ENCODE measurements at regions not wholly inside any gene's neighbourhood (a gene's known extent, or its start where the extent isn't known, plus 50 kb on each side); places are given as distances from the start of the nearest gene placed in this dataset.

GRCh38 chr2:172204762-172205161 lies 102.1 kb upstream of the DLX2 start:
- no peak for DNase-seq

DNA sequence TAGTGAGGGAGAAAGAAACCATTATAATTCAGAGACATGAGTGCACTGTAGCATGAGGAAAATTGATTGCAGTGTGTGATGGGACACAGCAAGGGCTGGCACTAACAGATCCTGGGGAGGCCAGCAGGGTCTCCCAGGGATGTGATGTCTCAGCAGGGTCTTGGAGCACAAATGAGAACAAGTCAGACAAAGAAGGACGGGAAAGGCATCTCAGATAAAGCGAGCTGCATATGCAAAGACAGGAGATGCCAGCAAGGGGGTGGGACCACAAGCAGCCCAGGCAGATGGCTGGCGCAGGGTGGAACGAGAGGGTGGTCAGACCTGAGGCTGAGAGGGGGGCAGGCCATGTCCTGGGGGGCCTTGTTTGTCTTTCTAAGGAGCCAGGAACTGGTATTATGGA lies 102.6 kb upstream of the DLX2 start:
- DNase-seq: no peak

- no peak for DNase-seq
These were observed 105.2 kb upstream of the DLX2 start for GRCh38 chr2:172207911-172208310.

GRCh38 chr2:172208791-172209325 lies 106.2 kb upstream of the DLX2 start:
- DNase-seq: no peak

DNA sequence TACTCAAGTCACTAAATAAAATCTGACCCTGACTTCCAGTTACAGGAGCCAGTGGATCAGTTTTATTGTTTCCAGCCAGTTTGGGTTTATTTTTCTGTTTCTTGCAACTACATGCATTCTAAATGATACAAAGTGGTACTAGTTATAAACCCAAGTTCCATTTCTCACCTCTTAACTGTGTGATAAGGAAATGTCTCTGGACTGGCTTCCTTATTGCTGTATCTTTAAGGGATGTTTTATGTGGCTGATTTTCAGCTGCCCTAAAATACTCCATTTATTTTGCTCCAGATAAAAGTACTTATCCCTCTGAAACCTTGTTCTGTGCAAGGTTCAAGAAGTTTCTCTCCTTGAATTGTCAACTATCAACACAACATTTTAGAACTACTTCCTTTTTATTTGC lies 107.9 kb upstream of the DLX2 start:
- DNase-seq: no peak

- no peak for DNase-seq
These were observed 108.8 kb upstream of the DLX2 start for GRCh38 chr2:172211512-172211911.

GRCh38 chr2:172213116-172213860 lies 110.6 kb upstream of the DLX2 start:
- DNase-seq: no peak

GRCh38 chr2:172214252-172214651 lies 111.6 kb upstream of the DLX2 start:
- DNase-seq: no peak

GRCh38 chr2:172215172-172215935 lies 112.7 kb upstream of the DLX2 start:
- DNase-seq: no peak

GRCh38 chr2:172215936-172216335 lies 113.2 kb upstream of the DLX2 start:
- DNase-seq: no peak

DNA sequence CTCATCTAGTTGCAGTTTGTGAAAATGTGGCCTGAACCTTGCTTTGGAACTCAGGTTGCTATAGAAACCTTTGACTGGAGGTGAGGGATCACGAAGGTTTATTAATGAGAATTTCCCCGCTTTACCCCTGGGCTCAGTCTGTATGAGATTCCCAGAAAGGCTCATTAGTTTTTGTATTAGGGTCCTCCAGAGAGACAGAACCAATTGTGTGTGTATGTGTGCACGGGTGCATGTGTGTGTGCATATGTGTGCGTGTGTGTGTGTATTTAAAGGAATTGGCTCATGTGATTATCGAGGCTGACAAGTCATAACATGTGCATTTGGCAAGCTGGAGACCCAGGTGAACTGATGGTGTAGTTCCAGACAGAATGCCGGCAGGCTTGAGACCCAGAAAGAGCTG lies 113.8 kb upstream of the DLX2 start:
- DNase-seq: no peak

GRCh38 chr2:172219201-172219600 lies 116.5 kb upstream of the DLX2 start:
- no peak for DNase-seq

DNA sequence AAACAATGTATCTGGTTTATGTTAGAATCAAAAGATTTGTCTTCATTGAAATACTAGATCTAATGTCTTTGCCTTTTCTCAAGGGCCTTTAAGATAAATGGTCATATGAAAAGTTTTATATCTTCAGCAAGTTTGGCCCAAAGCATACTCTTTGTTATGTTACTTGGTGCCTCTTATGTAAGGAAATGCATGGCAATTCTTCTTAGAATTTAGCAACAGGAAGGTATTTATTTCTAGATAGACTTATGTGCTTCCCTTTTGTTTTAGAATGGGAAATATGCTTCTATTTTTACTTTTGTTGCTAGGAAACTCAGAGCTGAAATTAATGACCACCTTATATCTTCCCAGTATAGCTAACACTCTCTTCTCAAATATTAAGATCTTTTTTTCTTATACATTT lies 117.4 kb upstream of the DLX2 start:
- no peak for DNase-seq

DNA sequence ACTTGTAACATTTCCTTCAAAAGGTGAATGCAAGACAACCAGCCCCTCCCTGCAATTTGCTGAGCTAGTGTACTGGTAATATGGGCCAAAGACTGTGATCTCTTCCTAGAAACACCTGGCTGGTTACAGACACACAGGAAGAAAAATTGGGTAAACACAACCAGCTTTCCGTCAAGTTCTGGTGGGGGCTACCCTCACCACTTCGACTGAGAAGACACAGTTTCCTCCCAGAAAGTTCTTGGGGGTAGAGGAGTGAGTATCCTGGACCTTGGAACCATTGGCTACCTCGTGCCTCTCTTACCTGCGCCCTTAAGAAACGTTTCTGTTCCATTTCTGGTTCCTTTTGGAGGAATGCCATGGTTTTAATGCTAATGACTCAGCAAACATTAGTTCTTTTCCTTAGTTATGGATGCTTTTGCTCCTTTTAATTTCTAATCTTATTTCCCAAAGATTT lies 120.9 kb upstream of the DLX2 start:
- DNase-seq: no peak

DNA sequence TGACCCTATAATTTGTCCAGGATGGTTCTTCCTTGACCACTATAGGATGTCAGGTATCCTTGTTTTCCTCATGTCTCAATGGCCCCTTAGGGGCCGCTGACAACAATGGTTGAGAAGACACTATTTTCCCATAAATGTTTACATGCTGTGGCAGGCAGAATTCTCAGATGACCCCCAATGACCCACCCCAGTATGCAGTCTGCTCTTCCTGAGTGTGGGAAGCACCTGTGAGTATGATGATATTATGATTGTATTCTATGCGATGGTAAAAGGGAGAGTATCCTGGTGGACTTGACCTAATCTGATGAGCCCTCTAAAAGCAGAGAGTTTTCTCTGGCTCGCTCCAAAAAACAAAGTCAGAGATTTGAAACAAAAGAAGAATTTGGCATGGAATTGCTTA lies 123.1 kb upstream of the DLX2 start:
- DNase-seq: no peak

GRCh38 chr2:172226244-172227061 lies 123.8 kb upstream of the DLX2 start:
- no peak for DNase-seq

DNA sequence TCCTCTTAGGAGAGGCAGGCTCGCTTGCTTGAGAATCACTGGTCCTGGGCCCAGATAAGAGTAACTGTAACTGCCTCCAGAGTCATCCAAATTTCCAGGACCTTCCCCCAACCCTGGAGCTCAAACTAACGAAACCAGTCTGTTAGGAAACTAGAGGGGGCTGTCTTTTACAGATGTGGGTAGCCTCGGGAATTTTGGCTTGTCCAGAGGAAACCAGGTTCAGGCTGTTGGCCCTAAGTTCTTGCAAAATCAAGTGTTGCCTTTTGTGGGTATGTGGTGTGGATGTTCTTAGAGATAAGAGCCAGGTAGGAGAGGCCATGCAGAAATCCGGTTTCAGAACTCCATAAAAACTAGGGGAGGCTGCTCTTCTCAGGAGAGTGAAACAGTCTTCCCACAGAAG lies 125.0 kb upstream of the DLX2 start:
- DNase-seq: no peak

DNA sequence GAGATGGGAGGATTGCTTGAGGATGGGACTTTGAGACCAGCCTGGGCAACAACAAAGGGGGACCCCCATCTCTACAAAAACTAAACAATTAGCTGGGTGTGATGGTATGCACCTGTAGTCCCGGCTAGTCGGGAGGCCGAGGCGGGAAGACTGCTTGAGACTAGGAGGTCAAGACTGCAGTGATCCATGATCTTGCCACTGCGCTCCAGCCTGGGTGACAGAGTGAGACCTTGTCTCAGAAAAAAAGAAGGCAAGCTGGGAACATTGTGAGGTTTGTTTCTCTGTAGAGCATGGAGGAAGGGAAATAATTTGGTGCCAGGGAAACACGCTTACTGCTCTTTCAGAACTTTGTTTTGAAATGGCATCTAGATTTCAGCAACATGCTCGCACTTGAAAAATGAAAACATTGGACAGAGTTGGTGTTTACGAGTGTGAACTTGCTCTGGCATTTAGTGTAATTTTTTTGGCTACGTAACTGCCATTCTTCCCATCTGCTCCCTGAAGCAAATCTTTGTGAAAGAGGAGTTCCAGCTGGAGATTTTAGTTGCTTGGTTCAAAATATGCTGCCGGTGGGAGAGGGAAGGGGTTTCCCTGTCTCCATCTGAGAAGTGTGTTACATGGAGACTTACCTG lies 125.6 kb upstream of the DLX2 start:
- DNase-seq: no peak

DNA sequence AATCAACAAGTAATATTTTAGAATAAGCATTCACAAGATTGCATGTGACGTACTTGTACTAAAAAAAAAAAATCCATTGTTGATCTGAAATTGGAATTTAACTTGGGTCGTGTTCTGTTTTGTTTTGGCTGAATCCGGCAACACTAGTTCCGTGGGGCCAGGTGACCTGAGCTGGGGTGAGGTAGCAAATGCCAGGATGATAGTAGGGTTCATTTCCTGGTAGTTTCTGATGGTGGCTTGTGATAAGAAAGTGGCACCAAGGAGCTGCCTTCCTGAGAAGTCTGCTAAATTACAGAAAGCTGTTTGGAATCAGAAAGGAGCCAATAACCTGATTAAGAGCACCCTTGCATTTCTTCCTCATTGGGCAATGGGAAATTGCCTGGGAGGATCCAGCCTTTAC lies 126.4 kb upstream of the DLX2 start:
- DNase-seq: no peak

DNA sequence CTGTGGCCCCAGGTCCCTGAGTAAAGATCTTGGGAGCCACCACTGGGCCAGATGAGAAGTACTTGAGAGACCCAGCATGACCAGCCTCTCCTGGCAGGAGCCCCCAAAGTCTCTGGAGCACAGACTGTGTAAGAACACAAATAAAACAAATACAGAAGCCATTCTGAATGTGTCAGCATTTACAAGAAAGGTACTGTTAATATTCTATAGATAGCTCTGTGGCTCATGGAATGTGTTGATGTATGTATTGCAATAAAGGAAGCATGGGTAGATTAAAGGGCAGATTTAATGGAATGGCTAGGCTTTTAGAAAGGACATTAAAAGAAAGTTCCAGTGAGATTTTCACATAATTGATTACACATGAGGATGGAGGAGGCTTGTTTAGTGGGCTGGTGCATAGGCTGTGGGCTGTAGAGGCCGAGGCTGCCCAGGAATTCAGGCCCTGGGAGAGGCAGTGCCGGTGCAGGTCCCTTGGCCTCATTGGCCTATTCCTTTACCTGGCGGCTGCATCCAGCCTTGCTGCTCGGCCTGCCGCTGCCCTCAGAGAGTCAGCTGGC lies 127.7 kb upstream of the DLX2 start:
- DNase-seq: no peak

GRCh38 chr2:172230889-172231401 lies 128.2 kb upstream of the DLX2 start:
- DNase-seq: no peak

DNA sequence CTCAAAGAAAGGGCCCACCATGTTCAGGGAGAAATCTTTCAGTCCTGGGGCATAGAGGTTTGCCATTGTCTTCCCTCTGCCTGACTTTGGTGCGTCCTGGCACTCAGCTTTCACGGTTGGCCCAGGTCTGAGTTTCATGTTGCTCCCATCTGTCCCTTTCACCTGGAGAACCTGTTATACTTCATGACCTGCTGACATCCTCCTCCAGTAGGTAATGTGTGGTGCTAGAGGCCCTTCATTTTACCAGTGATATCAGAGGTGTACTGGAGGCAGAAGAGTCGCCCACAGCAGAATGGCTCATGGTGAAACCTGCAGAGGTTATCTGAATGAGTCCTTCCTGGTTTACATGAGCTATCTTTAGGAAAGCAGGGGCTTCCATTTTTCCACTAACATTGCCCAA lies 128.8 kb upstream of the DLX2 start:
- DNase-seq: no peak
